ENCODE measurements at regions not wholly inside any gene's neighbourhood (a gene's known extent, or its start where the extent isn't known, plus 50 kb on each side); places are given as distances from the start of the nearest gene placed in this dataset.

DNA sequence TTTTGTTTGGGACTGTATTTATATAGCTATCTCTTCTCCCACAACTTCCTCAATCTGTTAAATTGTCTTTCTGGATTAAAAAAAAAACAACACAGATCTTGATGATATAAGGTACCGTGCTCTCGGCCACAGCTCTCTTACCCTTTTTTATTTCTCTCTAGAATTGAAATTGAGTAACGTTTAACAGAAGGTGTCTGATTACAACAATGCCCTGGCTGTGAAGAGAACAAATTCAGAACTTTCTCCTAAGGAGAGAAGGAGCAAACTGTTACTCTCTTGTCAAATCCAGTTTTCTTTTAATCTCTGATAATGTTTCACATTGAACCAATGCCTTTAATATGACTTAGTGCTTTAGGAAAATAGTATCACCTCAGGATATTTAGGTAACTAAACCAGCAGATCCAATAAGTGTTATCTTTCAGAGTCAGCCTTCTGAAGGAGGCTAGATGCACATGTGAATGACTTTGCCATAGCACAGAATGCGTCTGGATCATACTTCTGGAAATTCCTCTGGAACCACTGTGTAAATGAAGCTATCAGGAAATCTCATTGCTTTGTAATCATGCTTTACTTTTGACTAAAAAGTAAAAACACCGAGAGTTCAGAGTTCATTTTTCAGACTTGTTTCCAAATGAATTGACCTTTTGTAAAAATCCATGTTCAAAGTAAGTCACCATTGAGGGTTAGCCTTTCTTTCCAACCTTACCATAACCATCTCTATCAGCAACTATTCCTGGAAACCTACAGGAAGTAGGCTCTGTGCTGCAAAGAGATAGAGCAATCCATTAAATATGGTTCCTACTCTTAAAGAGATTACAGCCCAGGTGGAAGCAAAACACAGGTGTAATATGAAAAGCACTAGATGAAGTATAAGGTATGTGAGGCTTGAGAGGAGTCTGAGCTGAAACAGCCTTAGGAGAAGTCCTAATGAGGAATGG is 147.0 kb upstream of the OSR1 start:
- FAIRE-seq (no peak), DNase-seq (ENCODE audit: low spot score) (no peak)

DNA sequence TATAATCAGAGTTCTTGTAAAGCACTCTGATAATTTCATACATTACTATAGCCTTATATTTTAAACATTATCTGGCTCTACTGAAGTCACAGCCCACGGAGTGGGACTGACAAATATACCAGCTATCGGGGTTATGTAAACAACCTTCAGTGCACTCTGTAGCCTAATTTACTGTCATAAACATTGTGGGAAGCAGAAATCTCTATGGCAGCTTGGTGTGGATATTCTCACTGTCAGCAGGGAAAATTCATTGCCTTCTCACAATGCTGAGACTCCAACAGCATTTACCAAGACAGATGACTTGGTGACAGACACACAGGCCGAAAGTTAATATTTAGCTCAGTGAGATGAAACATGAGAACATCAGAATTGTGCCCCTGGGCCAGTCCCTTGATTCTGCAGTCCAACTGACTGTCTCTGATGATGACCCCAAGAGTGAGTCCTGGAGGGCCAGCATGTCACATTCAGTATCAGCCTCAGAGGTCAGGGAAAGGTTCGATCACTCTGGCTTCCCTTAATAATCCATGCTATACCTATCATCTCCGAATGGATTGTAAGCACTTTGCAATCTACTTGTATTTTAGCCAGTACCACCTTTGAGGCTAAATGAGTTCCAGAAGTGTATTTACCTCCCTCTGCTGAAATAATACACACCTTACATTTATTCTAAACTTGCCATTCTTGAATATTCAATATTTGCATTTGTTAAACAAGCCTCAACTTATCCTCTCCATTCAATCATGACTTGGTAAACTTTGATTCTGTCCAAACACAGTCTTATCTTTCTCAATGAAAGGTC is 146.2 kb upstream of the OSR1 start:
- peak; percentile 66 for DNase-seq (ENCODE audit: low spot score)

DNA sequence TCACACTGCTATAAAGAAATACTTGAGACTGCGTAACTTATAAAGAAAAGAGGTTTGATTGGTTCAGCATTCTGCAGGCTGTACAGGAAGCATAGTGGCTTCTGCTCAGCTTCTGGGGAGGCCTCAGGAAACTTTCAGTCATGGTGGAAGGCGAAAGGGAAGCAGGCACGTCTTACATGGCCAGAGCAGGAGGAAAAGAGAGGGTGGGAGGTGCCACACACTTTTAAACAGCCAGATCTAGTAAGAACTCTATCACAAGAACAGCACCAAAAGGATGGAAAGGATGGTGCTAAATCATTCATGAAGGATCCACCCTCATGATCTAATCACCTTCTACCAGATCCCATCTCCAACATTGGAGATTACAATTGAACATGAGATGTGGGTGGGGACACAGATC is 145.5 kb upstream of the OSR1 start:
- DNase-seq (ENCODE audit: low spot score) (no peak), FAIRE-seq (no peak)

More for the DNA sequence above, 146.2 kb upstream of the OSR1 start:
- FAIRE-seq = peak; percentile 82

DNA sequence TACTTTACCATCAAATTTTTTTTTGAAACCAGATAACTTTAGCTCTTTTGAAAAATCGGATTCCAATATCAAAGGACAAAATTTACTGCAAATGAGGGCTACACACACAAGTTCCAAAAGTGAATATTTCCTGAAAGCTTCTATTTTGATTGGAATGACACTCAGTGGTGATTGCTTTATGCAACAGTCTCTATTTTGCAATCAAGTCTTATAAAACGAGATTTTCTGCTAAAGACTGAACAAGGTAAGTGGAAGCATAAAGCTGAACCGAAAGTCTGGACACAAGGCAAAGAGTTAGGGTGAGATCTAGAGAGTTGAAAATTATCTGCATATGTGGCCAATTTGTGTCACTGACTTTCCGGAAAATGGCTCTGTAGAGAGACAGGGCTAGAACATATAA is 145.0 kb upstream of the OSR1 start:
- FAIRE-seq (no peak), DNase-seq (ENCODE audit: low spot score) (no peak)

DNA sequence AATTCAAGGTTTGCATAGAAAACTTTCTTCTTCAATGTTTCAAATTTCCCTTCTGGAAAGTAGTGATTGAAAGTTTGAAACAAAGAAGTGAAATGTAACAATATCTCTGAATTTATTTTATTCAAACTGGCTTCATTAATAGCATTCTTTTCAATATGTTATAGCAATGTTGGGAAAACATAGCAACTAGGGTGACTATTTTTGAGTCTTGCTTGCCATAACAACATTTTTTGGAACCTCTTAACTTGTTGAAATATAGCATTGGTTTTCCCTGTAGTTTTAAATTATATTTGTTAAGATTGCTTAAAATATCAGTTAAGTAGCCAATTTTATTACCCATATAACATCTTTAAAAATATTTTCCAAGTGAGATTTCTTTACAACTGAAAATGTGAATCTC is 141.7 kb upstream of the OSR1 start:
- FAIRE-seq = no peak
- DNase-seq (ENCODE audit: low spot score) = no peak

DNA sequence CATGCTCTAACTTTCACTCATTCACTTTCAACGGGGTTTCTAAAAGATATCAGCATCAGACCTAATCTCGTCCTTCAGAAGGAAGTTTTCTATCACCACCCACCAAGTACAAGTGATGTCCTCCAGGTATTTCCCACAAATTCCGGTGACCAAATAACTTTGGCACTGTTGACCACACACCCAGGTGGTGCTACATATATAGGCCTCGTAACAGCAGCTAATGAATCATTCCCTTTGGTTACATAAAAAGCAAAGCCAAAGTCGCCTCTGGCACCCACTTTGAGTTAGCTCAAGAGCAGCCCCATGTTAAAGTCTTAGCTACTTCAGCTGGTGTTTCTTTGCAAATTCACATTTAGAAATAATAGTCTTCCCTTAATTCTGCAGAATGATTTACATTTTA is 138.2 kb upstream of the OSR1 start:
- FAIRE-seq = no peak
- DNase-seq (ENCODE audit: low spot score) = no peak

DNA sequence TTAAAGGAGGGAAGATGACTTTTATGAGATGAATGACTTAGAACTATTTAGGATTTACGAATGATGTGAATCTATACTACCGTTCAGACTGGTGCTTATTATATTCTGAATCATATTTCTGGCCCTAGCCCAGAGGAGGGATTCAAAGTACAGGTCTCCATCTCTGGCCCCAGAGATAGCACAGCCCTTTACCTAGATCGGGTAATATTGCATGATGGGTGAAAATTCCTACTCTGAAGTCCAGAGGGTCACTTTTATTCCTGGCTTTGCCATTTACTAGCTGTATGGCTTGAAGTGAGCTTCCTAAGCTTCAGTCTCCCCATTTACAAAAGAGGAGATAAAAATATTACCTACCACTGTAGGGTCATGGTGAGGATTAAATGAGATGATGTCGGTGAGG is 135.8 kb upstream of the OSR1 start:
- DNase-seq (ENCODE audit: low spot score) = no peak
- FAIRE-seq = no peak

DNA sequence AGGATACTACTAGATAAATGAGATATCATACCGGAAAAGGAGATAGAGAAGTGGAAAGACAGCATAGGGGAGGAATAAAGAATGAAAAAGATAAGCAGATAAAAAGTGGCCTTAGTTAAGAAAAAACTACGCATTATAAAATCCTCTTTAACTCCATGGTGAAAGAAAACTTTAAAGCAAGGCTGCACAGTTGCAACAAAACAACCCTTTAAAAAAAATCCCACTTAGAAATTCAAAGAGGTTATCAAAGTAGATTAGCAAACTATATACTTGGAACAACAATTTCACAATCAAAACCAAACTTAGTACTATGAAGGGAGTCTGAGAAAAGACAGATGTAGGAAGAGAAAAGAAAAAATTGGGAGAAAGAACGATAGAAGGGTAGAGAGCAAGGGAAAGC is 133.4 kb upstream of the OSR1 start:
- FAIRE-seq (no peak), DNase-seq (ENCODE audit: low spot score) (no peak)

DNA sequence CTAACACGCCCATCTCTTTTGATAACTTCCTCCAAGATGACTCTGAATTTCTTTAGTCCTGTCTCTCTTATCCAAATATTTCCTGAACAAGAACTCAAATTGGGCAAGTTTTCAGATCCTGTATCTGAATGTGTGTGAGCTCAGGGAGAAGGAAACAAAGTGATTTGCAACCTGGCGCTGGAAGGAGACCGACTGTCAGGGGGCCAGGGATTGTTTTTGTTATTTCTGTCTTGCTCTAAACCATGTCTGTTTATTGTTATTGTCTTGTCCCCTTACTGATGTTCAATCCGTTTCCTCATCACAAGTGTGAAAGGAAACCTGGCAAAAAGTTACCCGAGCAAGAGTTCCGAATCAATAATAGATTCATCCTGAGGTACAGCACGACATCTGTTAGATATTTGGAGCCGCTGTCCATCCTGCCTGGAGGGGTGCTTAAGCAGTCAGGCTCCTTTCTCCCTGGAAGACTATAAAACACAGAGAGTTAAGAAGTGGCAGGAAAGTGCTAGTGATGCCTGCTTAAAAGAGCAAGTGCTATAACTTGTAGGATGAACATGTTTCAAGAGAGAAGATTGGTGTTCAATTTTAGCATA is 132.5 kb upstream of the OSR1 start:
- FAIRE-seq (no peak), DNase-seq (ENCODE audit: low spot score) (no peak)

DNA sequence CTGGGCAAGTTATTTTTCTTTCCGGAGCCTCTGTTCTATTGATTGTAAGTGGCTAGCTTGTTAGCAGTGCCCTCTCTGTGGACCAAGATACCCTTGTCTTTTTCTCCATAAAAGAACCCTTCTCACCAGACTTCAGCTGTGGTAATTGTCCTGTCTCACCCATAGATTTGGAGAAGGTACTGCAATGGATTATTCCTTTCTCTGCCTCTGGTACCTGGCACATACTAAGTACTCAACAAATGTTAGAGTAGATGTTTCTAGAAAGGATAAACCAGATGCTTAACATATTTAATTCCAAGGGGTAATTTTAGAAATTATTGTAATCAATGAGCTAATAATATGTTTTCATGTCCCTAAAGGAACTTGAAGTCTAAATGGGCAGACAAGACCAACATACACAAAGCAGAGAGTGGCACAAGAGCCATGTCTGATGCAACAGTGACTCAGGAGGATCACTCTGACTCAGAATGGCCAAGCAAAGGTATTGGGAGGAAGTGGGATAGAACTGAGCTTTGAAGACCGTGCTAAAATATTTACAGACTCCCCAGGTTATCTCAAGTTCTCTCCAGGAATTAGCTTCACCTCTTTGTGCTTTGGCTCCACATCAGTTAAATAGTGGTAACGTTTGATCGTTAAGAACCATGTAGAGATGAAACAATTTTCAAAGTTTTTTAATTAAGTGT is 129.7 kb upstream of the OSR1 start:
- FAIRE-seq (peak; percentile 90), DNase-seq (ENCODE audit: low spot score) (peak; percentile 75)

DNA sequence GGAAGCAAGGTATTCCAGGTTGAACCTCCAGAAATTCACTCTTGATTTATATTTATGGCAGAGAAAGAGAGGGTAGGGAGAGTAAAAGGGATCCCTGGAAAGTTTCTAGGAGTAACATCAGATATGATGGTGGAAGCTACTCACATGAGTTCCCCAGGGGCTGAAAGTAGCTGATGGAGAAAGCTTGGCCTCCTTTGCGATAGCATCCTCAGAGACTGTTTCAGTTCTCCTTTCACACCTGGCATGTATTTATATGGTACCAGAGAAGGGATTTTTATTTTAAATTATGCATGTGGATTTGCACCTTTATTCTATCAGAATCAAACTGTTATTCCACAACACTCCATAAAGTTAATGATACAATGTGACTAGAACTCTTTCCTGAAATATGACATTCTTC is 126.3 kb upstream of the OSR1 start:
- FAIRE-seq = no peak
- no peak for DNase-seq (ENCODE audit: low spot score)

DNA sequence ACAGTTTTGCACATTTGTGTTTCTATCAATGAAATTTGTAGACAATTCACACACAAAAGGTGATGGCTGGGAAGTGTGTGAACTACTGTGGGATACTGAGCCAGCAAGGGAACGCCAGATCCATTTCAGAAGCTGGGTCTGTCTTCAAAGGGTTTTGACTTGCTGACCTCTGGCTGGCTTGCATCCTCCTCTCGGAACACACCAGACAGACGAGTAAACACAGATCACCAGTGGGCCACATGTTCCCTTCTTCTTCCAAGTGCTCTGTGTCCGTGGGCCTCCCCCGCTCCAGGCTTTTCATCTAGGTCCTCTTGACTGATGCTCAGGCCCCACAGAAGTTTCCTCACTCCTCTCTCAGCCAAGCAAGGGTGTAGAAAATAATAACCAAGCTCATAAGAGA is 122.2 kb upstream of the OSR1 start:
- no peak for FAIRE-seq
- no peak for DNase-seq (ENCODE audit: low spot score)

DNA sequence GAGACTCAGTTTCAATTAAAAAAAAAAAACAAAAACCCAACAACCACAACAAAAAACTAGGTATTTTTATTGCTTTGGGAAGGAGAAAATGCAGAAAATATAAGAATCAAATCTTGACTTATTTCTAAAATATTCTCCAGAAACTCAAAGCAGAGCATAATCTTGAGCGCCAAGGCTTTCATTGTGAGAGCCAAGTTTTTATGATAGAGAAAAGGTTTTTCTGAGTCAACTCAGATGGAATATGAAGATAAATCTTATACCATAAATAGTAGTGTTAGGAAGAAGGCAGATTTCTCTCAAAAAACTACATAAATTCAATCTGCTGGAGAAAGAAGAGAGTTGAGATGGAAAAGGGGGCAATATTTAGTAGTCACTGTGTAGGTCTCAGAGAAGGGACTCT is 121.2 kb upstream of the OSR1 start:
- FAIRE-seq (no peak), DNase-seq (ENCODE audit: low spot score) (no peak)

DNA sequence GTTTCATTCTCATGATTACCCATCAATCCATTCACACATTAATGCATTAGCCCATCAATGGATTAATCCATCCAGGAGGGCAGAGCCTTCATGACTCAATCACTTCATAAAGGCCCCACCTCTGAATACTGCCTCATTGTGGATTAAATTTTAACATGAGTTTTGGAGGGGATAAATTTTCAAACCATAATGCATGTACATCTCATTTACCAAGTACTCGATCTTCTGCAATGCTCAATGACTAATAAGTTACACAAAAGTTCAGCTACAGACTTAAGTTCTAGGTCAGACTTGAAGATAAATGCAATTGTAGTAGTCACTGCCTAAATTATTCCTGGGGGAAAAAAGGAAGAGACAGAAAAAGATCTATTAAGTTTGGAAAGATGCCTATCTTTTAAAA is 120.0 kb upstream of the OSR1 start:
- no peak for FAIRE-seq

DNA sequence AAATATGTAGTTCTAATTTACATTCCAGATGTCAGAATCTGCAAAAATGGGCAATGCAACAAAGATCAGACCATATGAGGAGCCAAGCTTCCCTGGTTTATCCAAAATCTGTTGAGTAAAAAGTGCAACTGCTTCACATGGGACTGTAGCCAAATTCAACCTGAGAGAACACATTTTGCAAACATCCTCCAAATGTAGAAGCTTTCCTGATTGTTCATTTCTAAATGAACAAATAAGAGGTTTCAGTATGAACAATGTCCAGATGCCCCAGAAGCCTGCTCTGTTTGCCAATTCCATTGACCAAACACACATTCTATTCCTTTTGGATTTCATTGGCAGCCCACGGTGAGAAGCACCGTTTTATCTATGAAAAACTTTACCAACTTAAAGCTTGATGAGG is 117.9 kb upstream of the OSR1 start:
- DNase-seq (ENCODE audit: low spot score) (no peak), FAIRE-seq (no peak)

More for the DNA sequence above, 120.0 kb upstream of the OSR1 start:
- peak; percentile 19 for DNase-seq (ENCODE audit: low spot score)

DNA sequence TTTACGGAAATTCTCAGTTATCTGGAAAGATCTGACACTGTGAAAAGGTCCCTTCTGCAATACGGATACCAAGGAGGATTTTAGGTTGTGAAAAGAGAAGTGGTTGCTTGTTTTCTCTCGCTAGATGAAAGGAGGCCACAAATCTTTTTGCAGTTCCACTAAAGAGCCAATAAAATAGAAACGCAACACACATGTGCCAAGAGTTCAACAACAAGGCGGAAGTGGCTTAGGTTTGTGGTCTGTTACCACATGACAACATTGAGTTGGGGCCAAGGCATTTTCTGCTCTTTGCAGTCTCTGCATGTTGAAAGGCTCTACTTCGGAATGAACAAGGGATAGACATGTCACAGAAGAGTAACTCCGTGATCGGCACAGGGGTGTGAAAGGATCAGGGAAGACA is 115.7 kb upstream of the OSR1 start:
- FAIRE-seq = no peak
- DNase-seq (ENCODE audit: low spot score) = peak; percentile 24

DNA sequence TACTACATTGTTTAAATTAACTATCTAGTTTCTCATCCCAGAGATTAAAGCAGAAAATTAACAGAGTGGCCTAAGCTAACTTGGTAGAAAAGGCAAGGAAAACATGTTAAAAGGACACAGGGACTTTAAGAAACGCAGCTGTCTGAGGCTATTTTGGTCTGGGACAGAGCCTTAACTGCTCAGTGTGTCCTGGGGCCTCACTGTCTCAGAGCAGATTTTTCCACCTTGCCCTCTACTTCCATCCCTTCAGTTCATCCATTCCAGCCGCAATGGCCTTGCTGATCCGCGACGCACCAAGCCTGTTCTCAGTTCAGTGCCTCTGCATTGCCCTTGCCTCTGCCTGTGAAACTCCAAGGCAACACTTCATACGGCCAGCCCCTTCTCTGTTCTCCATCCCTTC is 114.9 kb upstream of the OSR1 start:
- DNase-seq (ENCODE audit: low spot score) (no peak), FAIRE-seq (no peak)

DNA sequence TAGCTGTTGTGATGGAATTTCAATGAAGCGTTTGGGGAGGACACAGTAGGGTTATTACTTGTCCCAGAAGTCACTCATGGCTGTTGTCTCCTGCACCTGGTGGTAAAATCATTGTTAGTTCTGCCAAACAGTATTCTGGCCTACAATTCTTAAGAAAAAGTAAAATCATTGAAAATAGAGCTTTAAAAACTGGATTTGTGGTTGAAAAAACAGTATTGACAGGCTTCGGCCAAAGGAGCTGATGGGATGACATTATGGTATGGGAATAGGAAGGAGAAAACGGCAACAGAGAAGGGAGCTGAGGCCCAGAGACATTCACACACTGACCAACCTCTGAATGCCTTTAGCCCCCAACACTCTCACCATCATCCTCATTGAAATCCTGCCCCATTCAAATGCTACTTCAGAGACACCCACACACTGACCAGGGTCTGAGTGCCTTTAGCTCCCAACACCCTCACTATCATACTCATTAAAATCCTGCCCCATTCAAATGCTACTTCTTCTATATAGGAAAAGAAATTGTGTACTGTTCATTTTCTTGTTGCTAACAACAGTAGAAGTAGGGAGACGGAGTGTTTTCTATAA is 114.1 kb upstream of the OSR1 start:
- DNase-seq (ENCODE audit: low spot score) = no peak
- no peak for FAIRE-seq

DNA sequence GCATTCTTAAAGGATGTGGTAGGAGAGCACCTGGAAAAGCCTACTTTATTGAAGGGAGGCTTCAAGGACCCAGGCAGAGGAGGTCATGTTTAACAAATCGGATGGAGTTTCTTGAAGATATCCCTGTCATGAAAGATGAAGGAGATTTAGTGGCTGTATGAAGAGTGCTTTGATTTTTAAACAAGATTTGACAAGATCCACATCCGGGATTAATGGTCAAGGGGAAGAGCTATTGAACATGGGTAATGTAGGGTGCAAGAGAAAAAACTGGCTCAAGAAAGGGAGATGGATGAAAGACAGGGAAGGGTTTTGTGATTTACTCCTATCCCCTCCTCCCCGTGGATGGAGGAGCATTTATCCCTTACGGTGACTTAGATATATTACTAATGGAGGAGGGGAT is 113.1 kb upstream of the OSR1 start:
- no peak for DNase-seq (ENCODE audit: low spot score)
- FAIRE-seq = no peak

DNA sequence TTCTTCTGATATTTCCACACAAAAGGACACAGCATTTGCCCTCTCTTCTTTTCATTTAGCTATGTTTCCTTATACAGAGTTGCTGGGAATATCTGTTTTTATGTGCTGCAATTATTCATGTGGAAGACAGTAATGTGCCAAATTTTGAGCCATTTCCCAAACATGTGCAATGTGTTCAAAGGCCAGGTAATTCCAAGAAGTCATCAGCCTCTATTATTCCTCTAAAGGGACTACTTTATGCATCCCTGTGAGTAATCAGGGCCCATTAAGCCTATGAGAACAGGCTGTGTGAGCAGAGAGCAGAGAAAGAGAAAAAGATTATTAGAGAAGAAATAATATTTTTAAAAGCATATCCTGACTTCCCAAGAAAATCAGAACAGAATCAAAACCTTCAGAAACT is 107.6 kb upstream of the OSR1 start:
- DNase-seq (ENCODE audit: low spot score) (no peak), FAIRE-seq (no peak)

DNA sequence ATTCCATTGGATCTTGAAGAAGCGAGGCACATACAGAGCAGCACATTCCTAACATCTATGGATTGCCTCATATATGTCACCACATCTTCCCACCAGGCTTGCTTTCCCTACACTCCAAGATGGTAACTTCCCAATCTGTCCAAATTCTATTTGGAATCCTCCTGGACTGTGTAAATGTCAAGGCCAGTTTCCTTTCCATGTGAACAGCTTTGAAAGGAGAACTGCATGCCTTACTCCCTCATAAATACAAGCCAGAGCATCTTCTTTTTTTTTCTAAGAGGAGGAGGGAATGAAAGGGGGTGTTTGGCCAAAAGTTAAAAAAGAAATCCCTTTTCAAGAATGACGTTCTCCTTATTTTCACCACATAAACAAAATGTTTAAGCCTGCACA is 103.8 kb upstream of the OSR1 start:
- DNase-seq (ENCODE audit: low spot score) (no peak), FAIRE-seq (no peak)
